ENCODE measurements at regions not wholly inside any gene's neighbourhood (a gene's known extent, or its start where the extent isn't known, plus 50 kb on each side); places are given as distances from the start of the nearest gene placed in this dataset.
A peak's percentile ranks its signal among the peaks of the same experiment; 100 is the strongest.
"Not testable (repeated sequence)": the region's sequence is repeated elsewhere in the genome, so short reads cannot be mapped to it uniquely, and the experiment has no call there.

DNA sequence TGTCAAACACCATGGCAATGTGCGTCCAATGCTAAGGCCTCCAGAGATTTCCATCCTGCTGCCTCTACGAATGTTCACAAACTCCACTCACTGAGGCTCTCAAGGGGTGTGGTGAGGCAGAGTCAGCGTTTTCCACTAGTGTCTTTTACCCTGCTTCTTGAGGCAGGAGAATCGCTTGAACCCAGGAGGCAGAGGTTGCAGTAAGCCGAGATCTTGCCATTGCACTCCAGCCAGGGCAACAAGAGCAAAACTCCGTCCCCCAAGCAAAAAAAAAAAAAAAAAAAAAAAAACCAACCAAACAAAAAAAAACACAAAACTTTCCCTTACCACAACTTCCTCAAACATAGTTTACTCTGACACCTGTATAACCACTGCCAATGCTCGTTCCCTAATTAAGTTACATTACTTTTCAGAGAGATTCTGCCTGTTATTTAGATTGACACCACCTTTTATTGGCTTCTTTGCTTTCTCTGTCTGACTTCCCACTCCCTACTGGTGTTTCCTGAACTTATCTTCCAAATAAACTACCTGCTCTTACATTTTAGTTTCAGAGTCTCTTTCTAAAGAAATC is 102.1 kb upstream of the ZNF746 start:
- H3K36me3 ChIP-seq (ENCODE audit: control insufficient read depth in 4 of 4, insufficient read depth in 3 of 4, low read depth in 1 of 4, low read length in 3 of 4) = peaks cover 7 to 35% (median 18%) of the 10 kb centered on the region in 4 donors
- DNase-seq (ENCODE audit: low spot score) = no peak
- no peaks in the 10 kb centered on the region for H3K9me3 ChIP-seq (ENCODE audit: control insufficient read depth in 4 of 4, low read length in 3 of 4)
- no peak overlapping the region for H3K27ac ChIP-seq (ENCODE audit: low read depth in 1 of 2, low read length in 2 of 2)
- WGBS = 88% methylated on average over 7 of the region's 7 CpGs
- TF ChIP-seq FOXA1 (IDR thresholded peaks at IDR 0.05) (no peak), GABPA (IDR thresholded peaks at IDR 0.05 in 1 of 2, conservative IDR thresholded peaks at IDR 0.05 in 1 of 2) (no peak), RXRA (IDR thresholded peaks at IDR 0.05) (no peak), NR2F2 (IDR thresholded peaks at IDR 0.05) (no peak), SP1 (IDR thresholded peaks at IDR 0.05) (no peak), CTCF (IDR thresholded peaks at IDR 0.05; ENCODE audit: low read depth, low read length, missing input control) (no peak), JUND (IDR thresholded peaks at IDR 0.05) (no peak), EGR1 (IDR thresholded peaks at IDR 0.05; ENCODE audit: low read depth in 2 of 2) (no peak), YY1 (IDR thresholded peaks at IDR 0.05) (no peak), RAD21 (IDR thresholded peaks at IDR 0.05) (no peak), HNF4A (conservative IDR thresholded peaks at IDR 0.05) (no peak), FOXA2 (IDR thresholded peaks at IDR 0.05) (no peak), TAF1 (conservative IDR thresholded peaks at IDR 0.05) (no peak), HNF4G (IDR thresholded peaks at IDR 0.05) (no peak)
- TF ChIP-seq, protein P1, sequence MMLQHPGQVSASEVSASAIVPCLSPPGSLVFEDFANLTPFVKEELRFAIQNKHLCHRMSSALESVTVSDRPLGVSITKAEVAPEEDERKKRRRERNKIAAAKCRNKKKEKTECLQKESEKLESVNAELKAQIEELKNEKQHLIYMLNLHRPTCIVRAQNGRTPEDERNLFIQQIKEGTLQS (IDR thresholded peaks at IDR 0.05) = no peak
- H3K4me1 ChIP-seq (ENCODE audit: control insufficient read depth in 4 of 4, insufficient read depth in 4 of 4, low read length in 3 of 4) = no peaks in the 10 kb centered on the region
- H3K9ac ChIP-seq (ENCODE audit: low read depth in 1 of 2, low read length in 2 of 2) = no peak overlapping the region
- H3K27me3 ChIP-seq (ENCODE audit: control insufficient read depth in 4 of 4, insufficient read depth in 4 of 4, low read length in 3 of 4) = no peaks in the 10 kb centered on the region
- H3K4me3 ChIP-seq (ENCODE audit: low read depth in 1 of 3, low read length in 3 of 3) = no peak overlapping the region

DNA sequence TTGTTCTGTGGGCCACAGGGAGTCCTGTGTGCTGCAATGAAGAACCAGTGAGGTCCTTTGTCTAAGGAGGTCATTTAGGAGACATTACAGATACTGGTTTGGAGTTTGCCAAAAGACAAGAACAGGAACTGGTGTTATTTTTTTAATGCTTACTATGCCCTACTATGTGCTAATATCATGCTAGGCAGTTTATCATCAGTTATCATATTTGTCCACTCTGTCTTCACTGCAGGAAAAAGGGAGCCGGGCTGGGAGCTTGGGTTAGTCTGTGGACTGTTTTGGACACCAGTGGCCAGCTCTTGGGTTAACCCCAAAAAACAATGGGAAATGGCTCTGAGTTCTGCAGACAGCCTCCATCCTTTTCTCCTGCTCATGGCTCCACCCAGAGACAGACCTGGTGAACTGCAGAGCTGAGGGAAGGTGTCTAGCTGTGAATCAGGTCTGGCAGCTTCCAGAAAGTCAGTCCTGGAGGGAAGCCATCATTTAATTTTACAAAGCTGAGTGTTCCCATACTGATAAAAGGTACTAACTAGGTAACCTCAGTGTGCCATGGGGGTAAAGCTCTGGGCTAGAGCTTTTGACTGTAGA is 101.2 kb upstream of the ZNF746 start:
- DNase-seq (ENCODE audit: low spot score) = no peak
- TF ChIP-seq RAD21 (IDR thresholded peaks at IDR 0.05) (peak; percentile 21 to 60), CTCF (IDR thresholded peaks at IDR 0.05; ENCODE audit: low read depth, low read length, missing input control) (peak; percentile 18), HNF4G (IDR thresholded peaks at IDR 0.05) (no peak), FOXA1 (IDR thresholded peaks at IDR 0.05) (no peak)
- H3K27me3 ChIP-seq (ENCODE audit: control insufficient read depth in 4 of 4, insufficient read depth in 4 of 4, low read length in 3 of 4) = no peaks in the 10 kb centered on the region
- no peaks in the 10 kb centered on the region for H3K4me1 ChIP-seq (ENCODE audit: control insufficient read depth in 4 of 4, insufficient read depth in 4 of 4, low read length in 3 of 4)
- H3K9ac ChIP-seq (ENCODE audit: low read depth in 1 of 2, low read length in 2 of 2) = no peak overlapping the region
- no peak overlapping the region for H3K4me3 ChIP-seq (ENCODE audit: low read depth in 1 of 3, low read length in 3 of 3)
- H3K36me3 ChIP-seq (ENCODE audit: control insufficient read depth in 4 of 4, insufficient read depth in 3 of 4, low read depth in 1 of 4, low read length in 3 of 4) = peaks cover 7 to 31% (median 18%) of the 10 kb centered on the region in 4 donors
- 94% methylated on average over 1 of the region's 1 CpG for WGBS
- no peak overlapping the region for H3K27ac ChIP-seq (ENCODE audit: low read depth in 1 of 2, low read length in 2 of 2)
- no peaks in the 10 kb centered on the region for H3K9me3 ChIP-seq (ENCODE audit: control insufficient read depth in 4 of 4, low read length in 3 of 4)

- H3K36me3 ChIP-seq (ENCODE audit: control insufficient read depth in 4 of 4, insufficient read depth in 3 of 4, low read depth in 1 of 4, low read length in 3 of 4) = peaks cover 7 to 30% (median 16%) of the 10 kb centered on the region in 4 donors
- not testable (repeated sequence) for H3K4me1 ChIP-seq (ENCODE audit: control insufficient read depth in 4 of 4, insufficient read depth in 4 of 4, low read length in 3 of 4); H3K27me3 ChIP-seq (ENCODE audit: control insufficient read depth in 4 of 4, insufficient read depth in 4 of 4, low read length in 3 of 4); H3K9ac ChIP-seq (ENCODE audit: low read depth in 1 of 2, low read length in 2 of 2); H3K9me3 ChIP-seq (ENCODE audit: control insufficient read depth in 4 of 4, low read length in 3 of 4); H3K27ac ChIP-seq (ENCODE audit: low read depth in 1 of 2, low read length in 2 of 2); H3K4me3 ChIP-seq (ENCODE audit: low read depth in 1 of 3, low read length in 3 of 3); DNase-seq (ENCODE audit: low spot score)
- WGBS = 98% methylated on average over 2 of the region's 2 CpGs
Measured at GRCh38 chr7:149597789-149598188, 100.2 kb upstream of the ZNF746 start.
